HepG2 (cell line): ENCODE measurements at regions not wholly inside any gene's neighbourhood (a gene's known extent, or its start where the extent isn't known, plus 50 kb on each side); places are given as distances from the start of the nearest gene placed in this dataset.

Experiments used
- ATRX ChIP-seq: sonication (generic); formaldehyde crosslinking; IDR thresholded peaks from 2 replicates; pipeline ENCODE4 v1.4.0; 2020; ENCODE audit warnings: missing genetic modification reagents, borderline replicate concordance
- CTCF ChIP-seq: sonication (generic); formaldehyde crosslinking; IDR thresholded peaks from 2 replicates; pipeline ENCODE4 v1.5.0; 2020; ENCODE audit warnings: mild to moderate bottlenecking, missing genetic modification reagents, moderate library complexity
- ETV5 ChIP-seq: IDR thresholded peaks from 2 replicates; pipeline ENCODE4 v1.6.1; 2018; ENCODE audit warnings: missing biosample characterization, missing genetic modification reagents, inconsistent platforms, borderline replicate concordance
- GABPA ChIP-seq, 2 experiments: IDR thresholded peaks; 2 replicates each; pipeline ENCODE4 v1.6.1; 2011 to 2016; ENCODE audit warnings: low read depth in 2 of 2, low read length in 1 of 2, missing biosample characterization in 1 of 2, missing genetic modification characterization in 1 of 2
- MEIS1 ChIP-seq: sonication (generic); formaldehyde crosslinking; IDR thresholded peaks from 2 replicates; pipeline ENCODE4 v1.9.0; 2021; ENCODE audit warnings: mild to moderate bottlenecking, missing genetic modification reagents, moderate library complexity, borderline replicate concordance
- MEIS2 ChIP-seq: sonication (generic); formaldehyde crosslinking; IDR thresholded peaks from 2 replicates; pipeline ENCODE4 v1.9.0; 2021; ENCODE audit warnings: mild to moderate bottlenecking, missing genetic modification reagents
- POLR2A ChIP-seq, 2 experiments: IDR thresholded peaks; 2 replicates each; pipeline ENCODE4 v1.6.1; 2011; ENCODE audit warnings: low read depth in 2 of 2, low read length in 2 of 2, mild to moderate bottlenecking in 1 of 2, moderate library complexity in 1 of 2; ENCODE audit not compliant: insufficient read depth in 1 of 2
- POLR2AphosphoS5 ChIP-seq: IDR thresholded peaks from 2 replicates; pipeline ENCODE4 v1.6.1; 2012; ENCODE audit warnings: low read depth, low read length
- RAD21 ChIP-seq: fragments of 450-650 bp; formaldehyde crosslinking; IDR thresholded peaks from 2 replicates; pipeline ENCODE4 v1.5.0; 2020; ENCODE audit warnings: mild to moderate bottlenecking
- SNRNP70 ChIP-seq: fragments of 200-400 bp; formaldehyde crosslinking; IDR thresholded peaks from 2 replicates; pipeline ENCODE4 v1.6.1; 2017; ENCODE audit warnings: mild to moderate bottlenecking, low read depth, low read length, moderate library complexity
- SP4 ChIP-seq: sonication (generic); formaldehyde crosslinking; IDR thresholded peaks from 2 replicates; pipeline ENCODE4 v1.8.1; 2023; ENCODE audit warnings: mild to moderate bottlenecking, missing genetic modification reagents
- ZBTB20 ChIP-seq: sonication (generic); formaldehyde crosslinking; IDR thresholded peaks from 2 replicates; pipeline ENCODE4 v1.8.1; 2023; ENCODE audit warnings: missing genetic modification reagents, low read depth, mild to moderate bottlenecking, borderline replicate concordance
- ZFP91 ChIP-seq: sonication (generic); formaldehyde crosslinking; IDR thresholded peaks from 2 replicates; pipeline ENCODE4 v1.9.0; 2022; ENCODE audit warnings: missing genetic modification reagents, mild to moderate bottlenecking, borderline replicate concordance

- TF ChIP-seq MEIS2 (CRISPR knock-in tag) (no peak), ZFP91 (CRISPR knock-in tag) (no peak), POLR2AphosphoS5 (no peak), SNRNP70 (no peak), GABPA (IDR thresholded peaks at IDR 0.05; ENCODE audit: low read depth, low read length) (no peak), GABPA (CRISPR knock-in tag; IDR thresholded peaks at IDR 0.05; ENCODE audit: low read depth) (no peak), CTCF (no peak), ZBTB20 (CRISPR knock-in tag) (no peak), SP4 (CRISPR knock-in tag) (no peak), POLR2A (IDR thresholded peaks at IDR 0.05; ENCODE audit: insufficient read depth in 1 of 2, low read depth in 2 of 2, low read length in 2 of 2) (no peak), MEIS1 (CRISPR knock-in tag) (no peak), RAD21 (CRISPR knock-in tag) (no peak), ETV5 (CRISPR knock-in tag) (no peak), ATRX (CRISPR knock-in tag) (no peak)
Observed at GRCh38 chr2:139850254-139850890, 1070.2 kb upstream of the NXPH2 start.
